HG03175 (cell line): ENCODE measurements at regions not wholly inside any gene's neighbourhood (a gene's known extent, or its start where the extent isn't known, plus 50 kb on each side); places are given as distances from the start of the nearest gene placed in this dataset.

Experiments used
- ATAC-seq: cut with Tn5 transposase; IDR thresholded peaks from one replicate; pipeline ENCODE4 v1.9.1; 2021; ENCODE audit warnings: mild to moderate bottlenecking, moderate library complexity; ENCODE audit not compliant: unreplicated experiment

DNA sequence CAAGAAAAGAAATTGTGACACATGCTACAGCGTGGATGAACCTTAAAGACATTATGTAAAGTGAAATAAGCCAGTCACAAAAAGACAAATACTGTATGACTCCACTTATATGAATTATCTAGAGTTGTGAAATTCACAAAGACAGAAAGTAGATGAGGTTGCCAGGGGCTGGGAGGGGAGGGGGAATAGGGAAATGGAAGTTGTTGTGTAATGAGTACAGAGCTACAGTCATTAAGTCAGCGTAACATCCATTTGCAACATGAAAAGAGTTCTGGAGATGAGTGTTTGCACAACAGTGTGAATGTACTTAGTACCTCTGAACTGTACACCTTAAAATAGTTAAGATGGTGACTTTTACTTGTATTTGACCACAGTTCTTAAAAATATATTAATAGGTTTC is 112.1 kb upstream of the CDK1 start:
- no peak for ATAC-seq

DNA sequence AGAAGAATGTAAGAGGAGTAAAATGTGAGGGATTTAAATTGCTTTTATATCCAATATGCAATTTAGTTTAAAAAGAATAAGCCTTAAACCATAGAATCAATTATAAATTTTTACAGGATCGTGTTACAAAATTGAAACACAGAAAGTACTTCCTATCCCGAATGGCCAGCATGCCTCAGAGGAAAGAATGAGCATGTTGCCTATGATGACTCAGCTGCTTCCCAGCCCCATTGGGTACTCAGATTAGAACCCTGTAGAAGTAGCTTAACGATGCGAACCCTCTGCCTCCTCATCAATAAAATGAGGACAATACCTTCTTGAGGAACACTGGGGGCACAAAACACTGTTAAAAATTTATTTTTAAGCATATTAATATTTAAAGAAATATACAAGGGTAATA is 113.4 kb upstream of the CDK1 start:
- no peak for ATAC-seq

DNA sequence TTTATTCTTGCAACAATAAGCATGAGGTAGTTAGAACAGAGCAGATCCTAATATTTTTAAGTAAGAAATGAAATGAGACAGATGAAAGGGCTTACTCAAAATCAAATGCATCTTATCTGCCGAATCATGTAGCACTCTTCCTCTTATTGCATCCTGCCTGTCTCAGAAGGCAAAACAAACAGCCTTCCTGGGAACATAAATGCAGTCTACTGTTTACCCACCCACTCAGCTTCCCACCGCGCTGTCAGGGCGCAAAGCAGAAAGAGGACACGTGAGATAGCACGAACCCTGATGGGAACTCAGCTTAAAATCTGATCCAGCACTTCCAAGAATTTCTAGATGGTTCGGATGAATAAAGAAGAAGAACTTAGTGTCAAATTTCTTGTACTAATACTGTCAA is 114.4 kb upstream of the CDK1 start:
- ATAC-seq: no peak

DNA sequence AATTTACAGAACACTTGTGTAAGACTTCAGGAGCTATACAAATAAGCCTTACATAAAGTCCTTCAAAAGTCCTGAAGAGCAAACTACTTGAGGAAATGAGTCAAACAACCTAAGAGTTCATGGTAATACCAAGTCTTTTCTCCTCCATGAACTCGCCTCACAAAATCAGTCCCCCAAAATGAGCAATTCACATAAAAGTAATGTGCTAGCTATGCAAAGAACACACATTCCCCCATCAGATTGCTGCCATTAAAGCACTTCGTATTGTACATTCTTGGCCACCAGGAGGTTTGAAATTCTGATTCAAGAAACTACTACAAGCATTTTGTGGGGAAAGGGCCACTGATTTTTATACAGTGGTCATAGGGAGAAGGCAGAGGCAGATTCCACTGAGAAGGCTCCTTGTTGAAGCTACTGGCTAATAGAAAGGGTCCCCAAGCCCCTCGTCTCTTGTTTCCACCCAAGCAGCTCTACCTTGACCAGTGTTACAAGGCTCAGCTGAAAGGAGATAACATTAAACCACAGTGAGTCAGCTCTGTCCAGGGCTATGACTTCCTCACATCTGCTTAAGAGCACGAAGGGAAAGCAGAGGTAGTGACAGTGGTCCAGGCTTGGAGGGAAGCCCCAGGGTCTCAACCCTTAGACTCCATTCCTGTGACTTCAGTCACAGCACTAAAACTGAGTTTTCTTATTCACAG is 115.2 kb upstream of the CDK1 start:
- ATAC-seq: no peak

DNA sequence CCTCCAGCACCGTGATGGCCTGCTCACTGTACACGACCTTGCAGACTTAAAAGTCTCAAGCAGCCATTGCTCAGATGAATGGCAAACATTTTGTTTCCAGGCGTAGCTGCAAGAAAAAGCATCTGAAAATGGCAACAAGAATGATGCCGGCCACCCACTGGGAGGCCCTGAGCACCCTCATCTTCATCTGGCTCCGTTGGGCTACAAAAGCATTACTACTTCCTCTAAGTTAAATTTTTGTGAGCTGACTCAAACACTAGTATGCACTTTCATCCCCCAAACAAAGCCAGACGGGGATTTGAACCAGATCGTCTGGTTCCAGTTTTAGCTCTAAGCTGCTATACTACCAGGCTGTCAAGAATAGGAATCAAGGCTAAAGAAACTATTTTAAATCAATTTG is 116.6 kb upstream of the CDK1 start:
- no peak for ATAC-seq

DNA sequence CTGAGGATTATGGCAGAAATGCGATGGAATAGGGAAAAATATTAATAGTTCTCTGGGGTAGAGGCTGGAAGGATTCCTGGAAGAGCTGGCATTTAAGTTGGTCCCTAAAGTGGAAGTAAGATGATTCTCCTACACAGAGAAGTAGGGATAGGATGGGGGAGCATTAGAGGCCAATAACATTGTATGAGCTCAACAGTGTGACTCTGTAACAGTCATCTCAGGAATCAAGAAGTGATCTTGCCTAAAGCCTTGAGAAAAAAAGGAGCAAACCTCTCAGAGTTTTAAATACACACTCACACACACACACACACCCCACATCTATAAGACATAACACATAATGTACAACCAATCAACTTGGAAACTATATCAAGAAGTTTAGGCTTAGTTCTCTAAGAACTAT is 117.7 kb upstream of the CDK1 start:
- no peak for ATAC-seq

DNA sequence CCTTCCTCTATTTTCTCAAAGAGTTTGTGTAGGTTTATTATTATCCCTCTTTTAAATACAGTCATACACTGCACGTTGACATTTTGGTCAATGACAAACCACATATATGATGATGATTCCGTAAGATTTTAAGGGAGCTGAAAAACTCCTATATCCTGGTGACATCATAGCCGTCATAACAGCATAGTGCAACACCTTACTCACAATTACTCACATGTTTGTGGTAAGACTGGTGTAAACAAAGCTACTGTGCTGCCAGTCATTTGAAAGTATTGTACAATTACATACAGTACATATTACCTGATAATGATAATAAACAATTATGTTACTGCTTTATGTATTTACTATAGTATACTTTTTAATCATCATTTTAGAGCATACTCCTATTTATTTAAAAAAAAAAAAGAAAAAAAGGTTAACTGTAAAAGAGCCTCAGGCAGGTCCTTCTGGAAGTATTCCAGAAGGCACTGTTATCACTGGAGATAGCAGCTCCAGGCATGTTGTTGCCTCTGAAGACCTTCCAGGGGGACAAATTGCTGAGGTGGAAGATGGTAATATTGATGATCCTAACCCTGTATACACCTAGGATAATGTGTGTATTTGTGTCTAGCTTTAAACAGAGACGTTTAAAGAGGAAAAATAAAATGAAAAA is 123.3 kb upstream of the CDK1 start:
- ATAC-seq: no peak

DNA sequence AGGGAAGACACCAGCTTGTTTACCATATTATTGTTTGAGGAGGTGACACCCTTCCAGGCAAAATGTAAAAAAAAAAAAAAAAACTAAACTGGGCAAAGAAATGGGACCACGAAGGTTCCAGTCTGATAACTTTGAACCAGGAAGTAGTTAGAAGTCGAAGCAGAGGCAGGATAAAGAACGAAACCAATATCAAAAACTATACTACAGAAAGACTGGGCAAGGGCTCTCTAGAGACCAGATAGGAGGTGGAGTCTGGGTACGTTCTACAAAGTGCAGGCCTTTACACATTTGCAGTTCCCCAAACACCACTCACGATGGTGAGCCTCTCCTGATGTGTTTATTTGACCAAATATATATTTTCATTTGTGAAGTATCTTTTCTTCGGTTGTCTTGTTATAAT is 125.7 kb upstream of the CDK1 start:
- peak; percentile 95 for ATAC-seq

DNA sequence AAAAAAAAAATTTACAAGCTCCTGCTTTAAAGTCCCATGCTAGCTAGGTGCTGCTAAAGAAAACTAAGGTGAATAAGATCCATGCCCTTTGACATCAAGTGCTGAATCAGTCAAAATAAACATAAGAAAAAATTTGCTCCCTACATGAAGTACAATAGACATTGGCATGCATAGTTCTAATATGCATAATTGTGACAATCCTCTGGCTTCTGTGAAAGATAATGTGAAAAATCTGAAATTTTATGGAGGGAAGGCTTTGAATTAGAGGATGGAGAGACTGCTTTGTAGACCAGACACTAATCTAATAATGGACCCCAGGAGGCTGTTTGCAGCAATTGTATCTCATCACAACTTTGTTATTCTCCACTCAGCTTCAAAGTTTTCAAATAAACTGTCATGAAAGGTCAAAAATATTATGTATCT is 127.9 kb upstream of the CDK1 start:
- ATAC-seq: no peak

DNA sequence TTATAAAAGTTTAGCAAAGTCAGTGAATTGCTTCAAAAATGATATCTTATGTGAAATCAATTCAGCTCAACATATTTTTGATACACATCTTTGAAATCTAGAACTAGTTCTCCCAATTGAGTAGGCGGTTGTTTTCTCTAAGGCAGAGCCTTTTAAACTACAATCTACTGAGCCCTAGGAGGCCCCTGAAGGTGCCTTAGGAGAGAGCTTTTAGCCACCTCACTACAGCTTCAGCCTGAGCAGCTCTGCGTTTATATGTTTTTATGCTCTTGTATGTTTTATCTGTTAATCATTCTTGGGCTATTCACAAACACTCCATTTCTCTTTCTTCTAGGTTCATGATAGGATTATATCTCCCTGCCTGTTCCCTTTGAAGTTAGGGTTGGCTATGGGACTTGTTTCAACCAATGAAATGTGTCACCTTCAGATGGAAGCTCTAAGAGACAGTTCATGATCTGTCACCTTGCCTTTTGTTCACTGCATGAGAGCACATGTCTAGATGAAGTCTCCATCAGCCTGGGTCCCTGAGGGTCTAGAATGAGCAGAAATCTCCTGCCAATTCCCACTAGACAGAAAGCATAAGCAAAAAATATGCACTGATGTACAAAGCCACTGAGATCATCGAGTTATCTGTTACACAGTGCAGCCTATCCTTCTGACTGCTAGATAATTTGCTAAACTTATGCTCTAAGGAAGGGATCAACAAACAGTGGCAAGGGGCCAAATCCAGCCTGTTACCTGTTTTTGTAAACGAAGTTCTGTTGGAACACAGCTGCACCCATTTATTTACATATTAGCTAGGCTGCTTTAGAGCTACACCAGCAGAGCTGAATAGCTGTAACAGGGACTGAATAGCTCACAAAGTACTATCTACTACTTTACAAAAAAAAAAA is 128.5 kb upstream of the CDK1 start:
- ATAC-seq: no peak

DNA sequence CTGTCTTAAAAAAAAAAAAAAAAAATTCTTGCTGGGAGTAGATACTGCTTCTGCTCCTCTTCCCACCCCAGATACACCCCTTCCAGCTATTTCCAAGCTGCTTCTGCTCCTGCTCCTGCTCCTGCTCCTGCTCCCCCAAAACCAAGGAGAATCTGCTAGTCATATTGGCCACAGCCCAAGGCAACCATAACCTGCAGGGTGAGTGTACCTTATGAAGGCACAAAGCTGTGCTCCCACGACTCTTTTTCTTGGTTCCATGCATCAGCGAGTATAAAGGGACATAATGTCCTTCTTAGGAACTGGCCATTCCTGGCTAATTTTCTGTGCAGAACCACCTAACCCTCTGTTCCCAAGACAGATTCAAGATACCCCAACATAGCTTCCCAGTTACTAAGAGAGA is 129.5 kb upstream of the CDK1 start:
- ATAC-seq: no peak

DNA sequence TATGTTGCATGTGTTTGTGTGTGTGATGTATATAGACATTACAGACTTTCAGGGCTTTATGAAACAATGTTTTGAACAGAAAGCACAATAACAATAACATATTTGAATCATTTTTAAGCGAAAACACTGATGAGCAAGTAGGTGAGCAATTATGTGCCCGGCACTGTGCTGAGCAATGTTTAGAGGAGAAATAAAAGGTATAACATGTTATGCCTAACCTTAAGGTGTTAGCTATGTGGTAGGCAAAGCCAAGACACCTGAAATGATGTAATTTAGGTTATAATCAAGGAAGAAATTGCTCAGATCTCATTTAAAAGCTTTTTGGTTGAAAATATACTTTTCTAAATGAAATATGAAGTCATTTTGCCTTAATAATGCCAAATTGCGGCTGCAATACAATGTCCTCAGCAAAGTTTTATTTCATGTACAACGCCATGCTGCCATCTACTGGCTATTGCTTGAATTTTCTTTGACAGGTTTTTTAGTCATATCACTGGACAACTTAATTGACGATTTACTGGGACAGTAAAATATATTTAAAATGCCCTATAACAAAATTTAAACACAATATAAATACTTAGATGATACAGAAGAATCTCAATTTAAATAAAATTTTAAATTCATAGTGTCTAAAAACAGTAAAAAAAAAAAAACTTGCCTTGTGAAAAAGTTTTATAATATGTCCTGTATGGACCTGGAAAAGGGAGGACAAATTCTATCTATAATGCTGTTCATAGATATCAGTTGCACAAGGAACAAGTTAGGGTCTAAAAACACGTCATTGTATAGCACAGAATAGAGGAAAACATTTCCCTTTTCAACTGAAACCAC is 131.1 kb upstream of the CDK1 start:
- ATAC-seq: peak; percentile 64

DNA sequence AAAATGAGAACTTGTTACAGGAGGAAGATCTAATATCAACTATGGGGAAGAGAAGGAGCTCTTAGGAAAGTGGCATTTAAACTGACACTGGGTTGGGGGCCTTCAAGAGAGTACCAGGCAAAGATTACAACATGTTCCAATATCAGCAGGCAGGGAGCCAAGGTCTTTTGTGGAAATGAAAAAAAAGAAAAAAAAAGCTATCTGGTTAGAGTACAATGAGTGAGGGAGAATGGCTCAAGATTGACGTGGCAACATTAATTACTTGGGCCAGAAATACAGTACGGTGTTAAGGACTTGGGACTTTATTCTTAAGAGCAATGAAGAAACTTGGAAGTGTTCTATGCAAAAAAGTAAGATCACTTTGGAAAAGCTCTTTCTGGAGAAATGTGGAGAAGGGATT is 132.3 kb upstream of the CDK1 start:
- no peak for ATAC-seq

DNA sequence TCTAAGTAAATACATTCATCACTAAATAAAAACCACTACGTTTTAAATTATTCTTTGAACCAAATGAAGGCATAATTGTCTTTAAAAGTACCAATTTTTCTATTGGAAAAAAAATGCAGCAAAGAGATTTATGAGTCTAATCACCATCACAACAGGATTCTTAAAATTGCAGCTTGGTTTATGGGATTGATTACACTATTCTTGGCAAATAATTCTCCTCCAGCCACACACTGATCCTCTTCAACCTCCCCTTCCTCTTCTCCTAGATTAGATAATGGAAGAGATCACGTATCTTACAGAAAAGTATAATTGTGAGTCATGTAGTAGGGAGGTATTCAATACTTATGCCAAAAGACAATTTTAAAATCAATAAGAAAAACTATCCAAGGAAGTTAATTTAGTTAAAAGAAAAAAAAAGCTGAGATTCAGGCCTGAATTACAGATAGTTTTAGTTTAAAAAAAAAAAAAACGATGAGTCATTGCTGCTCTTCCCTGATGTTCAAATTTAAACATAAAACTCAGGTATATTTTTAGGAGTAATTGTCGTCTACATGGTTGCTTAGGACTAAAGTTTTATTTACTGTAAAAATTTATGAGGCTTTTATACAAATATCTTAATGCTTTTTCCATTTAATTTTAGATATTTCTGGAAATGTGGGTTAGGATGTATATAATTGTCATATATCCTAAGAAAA is 133.7 kb upstream of the CDK1 start:
- no peak for ATAC-seq

DNA sequence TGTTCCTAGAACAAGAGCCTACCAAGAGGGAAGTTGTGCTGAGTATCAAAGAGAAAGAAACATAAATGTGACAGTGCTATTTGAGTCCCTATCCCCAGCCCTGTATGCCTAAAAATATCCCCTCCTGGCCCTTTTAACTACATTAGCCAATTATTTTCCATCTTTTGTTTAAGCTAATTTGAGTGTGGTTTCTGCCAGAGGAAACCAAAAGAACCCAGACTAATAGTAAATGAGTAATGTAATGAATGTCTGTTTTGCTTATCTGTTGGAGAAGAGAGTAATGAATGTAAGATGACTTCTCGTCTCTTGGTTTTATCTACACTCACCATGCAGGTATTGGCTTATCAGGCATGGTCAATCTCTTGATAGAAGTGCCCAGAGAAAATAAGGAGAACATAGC is 134.4 kb upstream of the CDK1 start:
- ATAC-seq: no peak

DNA sequence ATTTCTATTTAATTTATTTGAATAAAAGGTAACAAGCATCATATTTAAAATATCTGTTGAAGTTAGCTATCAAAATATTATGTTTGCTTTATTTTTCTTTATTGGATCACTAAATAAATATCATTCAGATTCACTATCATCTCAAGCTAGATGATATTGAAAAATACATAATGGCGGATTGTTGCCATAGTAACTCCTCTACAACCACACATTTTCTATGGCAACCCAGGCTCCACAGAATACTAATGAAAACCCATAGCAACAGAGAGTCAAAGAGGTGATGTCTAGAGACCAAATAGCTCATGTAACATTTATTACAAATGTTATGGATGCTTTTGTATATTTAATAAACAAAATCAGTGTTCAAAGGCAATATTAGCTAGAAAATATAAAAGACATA is 148.9 kb upstream of the CDK1 start:
- ATAC-seq: no peak

DNA sequence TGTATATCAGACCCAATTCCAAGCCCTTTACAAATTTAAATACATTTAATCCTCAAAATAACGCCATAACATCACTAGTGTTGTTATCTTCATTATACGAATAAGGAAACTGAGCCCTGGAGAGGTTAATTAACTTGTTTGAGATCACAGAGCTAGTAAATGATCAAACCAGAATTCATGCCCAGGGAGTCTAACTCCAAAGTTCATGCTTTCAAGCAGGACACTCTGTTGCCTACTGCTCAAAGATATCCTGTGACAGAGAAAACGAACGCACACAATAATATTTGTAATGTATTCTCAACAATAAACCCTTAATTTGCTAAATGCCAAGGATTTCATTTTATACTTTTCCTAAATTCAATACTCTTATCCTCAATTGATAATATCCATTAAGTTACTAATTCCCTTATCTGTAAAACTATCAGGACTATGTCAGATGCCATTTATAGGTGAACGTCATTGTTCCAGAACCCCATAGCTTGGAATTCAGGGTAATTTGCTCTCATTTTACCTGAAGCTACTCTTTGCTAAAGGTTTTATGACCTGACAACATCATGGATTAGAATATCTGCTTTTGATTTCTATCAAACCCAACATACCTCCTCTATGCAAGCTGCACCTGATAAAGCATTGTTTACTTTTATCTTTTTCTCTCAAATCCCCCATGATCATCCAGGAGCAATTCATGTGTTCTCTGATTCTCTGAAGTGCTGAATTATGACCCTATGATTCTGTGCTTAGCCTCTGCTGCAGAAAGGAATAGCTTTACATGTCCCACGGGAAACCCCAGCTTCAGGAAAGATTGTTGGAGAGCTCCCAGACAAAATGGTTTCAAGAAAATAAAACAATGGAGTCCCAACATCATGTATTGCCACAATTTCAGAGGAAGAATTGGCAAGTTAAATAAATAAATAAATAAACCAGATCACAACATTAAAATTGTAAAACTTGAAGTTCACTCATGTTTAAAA is 150.2 kb upstream of the CDK1 start:
- ATAC-seq: no peak

DNA sequence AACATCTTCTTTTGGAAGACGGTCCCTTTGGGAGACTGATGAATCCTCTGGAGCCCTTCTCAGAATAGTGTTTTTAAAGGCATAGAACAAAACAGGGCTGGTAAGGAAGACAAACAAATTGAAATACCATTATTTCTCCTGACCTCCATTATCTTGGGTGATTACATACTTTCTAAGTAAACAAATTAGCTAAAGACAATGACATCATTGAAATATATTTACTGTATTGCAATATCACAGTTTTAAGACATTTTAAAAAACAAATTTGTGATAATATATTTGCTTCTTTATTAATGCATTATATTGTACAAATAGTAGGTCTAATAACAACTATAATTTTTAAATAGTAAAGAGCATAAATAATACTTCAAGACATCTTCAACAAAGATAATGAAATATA is 152.2 kb upstream of the CDK1 start:
- no peak for ATAC-seq

DNA sequence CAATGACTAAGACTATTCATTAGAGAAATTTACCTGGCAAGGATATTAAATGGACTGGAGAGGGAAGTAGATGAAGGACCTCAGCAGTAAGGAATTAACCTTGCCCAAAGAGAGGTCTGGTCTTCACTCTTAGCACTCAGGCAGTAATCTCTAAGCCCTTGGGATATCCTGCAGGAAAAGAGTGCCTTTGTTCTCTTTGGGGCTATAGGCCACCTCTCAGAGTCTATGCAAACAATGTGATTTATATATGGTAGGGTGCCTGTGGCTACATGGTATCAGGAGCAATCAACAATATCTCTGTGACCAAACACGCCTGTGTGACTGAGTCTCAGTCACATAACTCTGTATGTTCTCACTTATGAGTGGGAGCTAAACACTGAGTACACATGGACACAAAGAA is 154.7 kb upstream of the CDK1 start:
- ATAC-seq: no peak
